Right ventricle myocardium superior (tissue), 1 donor: ENCODE measurements at regions not wholly inside any gene's neighbourhood (a gene's known extent, or its start where the extent isn't known, plus 50 kb on each side); places are given as distances from the start of the nearest gene placed in this dataset.
"Not testable (repeated sequence)": the region's sequence is repeated elsewhere in the genome, so short reads cannot be mapped to it uniquely, and the experiment has no call there.

Experiments
- ATAC-seq: fragments of 200-7000 bp; cut with Tn5 transposase; one replicate; pipeline ENCODE4 v1.9.1; 2020; ENCODE audit warnings: mild to moderate bottlenecking; ENCODE audit not compliant: poor library complexity
- DNase-seq: peaks from one replicate; pipeline ENCODE4 v3.0.0-alpha.2; 2020
- intact Hi-C: fragments of 100-400 bp; cut with DNase I; formaldehyde crosslinking; loops from one replicate; pipeline ENCODE4 v1.11.2; 2022
- donor health status: DM: no; HTN: yes; CAD: no; lungs with severe emphysema.

GRCh38 chr1:148296511-148296910 lies 144.4 kb upstream of the NBPF11 start:
- intact Hi-C loops, result no loop called here
- DNase-seq (no peak), ATAC-seq (no peak)

DNA sequence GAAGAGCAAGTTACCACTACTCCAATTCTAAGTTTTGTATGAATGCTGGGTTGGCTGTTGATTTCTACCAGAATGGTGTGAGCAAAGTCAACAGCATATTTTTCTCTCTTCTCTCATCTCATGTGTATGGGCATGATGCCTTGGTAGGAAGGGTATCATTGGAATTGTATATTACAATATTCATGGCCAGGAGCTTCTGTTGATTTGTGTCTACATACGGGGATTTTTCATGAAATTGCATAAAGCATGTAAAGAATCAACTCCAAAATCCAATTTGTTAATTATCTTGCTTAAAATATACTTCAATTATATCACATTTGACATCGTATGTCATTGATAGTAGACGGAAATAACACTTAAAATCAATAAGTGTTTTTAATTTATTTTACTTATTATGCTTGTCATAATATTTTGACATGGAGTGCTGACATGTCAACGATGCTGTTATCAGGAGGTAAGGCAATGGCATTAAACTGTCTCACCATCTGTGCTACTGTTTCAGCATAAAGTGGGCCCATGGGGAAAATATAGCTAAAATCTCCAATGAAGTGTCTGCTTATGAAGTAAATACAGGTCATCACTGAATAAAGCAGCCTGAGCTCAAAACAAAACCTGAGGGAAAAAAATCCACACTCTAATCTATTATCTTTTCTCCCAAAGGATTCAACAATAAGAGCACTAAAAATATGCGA lies 142.2 kb upstream of the NBPF11 start:
- intact Hi-C loops, result no loop called here
- no peak for DNase-seq
- no peak for ATAC-seq

- ATAC-seq (no peak), DNase-seq (no peak)
- intact Hi-C loops, result no loop called here
Measured at GRCh38 chr1:148293651-148294050, 141.6 kb upstream of the NBPF11 start.

DNA sequence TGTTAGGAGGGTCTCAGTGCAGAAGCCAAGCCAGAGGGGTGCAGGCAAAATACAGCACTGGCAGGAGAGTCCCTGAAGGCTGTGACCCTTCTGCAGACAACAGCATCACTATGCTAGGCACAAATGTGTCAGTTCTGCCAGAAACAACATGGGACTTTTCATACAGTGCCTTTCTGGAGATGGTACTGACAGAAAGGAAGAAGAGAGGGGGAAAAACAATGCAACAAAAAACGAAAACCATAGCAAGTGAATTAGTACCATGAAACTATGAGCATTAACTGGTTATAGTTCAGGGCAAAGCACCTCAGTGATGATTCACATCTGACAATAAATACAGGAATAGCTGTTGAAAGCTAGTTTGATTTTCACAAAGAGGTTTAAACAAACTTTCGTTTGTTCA lies 140.8 kb upstream of the NBPF11 start:
- ATAC-seq (no peak), DNase-seq (no peak)
- intact Hi-C loops, result no loop called here

GRCh38 chr1:148290881-148291280 lies 138.8 kb upstream of the NBPF11 start:
- no peak for ATAC-seq
- no peak for DNase-seq
- intact Hi-C loops, result no loop called here

- intact Hi-C loops, result no loop called here
- ATAC-seq, result no peak
Measured at GRCh38 chr1:148289647-148290046, 137.6 kb upstream of the NBPF11 start.

DNA sequence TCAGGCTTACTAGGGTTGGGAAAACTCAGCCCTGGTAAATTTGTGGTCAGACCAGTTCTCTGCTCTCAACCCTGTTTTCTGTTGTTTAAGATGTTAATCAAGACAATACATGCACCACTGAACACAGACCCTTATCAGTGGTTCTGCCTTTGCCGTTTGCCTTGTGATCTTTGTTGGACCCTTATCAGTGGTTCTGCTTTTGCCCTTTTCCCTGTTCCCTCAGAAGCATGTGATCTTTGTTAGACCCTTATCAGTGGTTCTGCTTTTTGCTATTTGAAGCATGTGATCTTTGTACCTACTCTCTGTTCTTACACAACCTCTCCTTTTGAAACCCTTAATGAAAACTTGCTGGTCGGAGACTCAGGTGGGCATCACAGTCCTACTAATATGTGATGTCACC lies 133.9 kb upstream of the NBPF11 start:
- intact Hi-C loops, ATAC-seq: not testable (repeated sequence)

More at GRCh38 chr1:148289647-148290046, 137.6 kb upstream of the NBPF11 start:
- no peak for DNase-seq

GRCh38 chr1:148280831-148281572 lies 128.9 kb upstream of the NBPF11 start:
- ATAC-seq, result peak; percentile 88
- DNase-seq, intact Hi-C loops: not testable (repeated sequence)

More for the DNA sequence above, 133.9 kb upstream of the NBPF11 start:
- not testable (repeated sequence) for DNase-seq

DNA sequence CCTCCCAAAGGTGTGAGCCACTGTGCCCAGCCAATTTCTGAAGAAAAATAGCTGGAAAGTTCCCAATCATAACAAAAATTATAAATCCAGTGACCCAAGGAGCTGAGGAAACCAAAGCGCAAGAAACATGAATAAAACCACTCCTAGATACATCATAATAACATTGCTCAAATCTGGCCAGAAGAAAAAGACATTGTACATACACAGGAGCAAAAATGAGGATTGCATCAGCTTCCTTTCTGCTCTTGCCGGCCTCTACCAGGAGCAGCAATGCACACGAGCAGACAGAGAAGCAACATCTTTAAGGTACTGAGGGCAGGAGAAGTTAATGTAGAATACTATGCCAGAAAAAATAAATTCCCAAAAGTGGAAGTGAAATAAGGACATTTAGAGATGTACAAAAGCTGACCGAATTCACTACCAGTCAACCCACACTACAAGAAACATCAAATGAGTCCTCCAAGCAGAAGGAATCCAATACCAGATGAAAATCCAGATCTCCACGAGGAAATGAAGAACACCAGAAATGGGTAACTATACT lies 127.0 kb upstream of the NBPF11 start:
- ATAC-seq, DNase-seq, intact Hi-C loops: not testable (repeated sequence)

- DNase-seq, ATAC-seq, intact Hi-C loops: not testable (repeated sequence)
Measured at GRCh38 chr1:148277865-148278279, 125.8 kb upstream of the NBPF11 start.

DNA sequence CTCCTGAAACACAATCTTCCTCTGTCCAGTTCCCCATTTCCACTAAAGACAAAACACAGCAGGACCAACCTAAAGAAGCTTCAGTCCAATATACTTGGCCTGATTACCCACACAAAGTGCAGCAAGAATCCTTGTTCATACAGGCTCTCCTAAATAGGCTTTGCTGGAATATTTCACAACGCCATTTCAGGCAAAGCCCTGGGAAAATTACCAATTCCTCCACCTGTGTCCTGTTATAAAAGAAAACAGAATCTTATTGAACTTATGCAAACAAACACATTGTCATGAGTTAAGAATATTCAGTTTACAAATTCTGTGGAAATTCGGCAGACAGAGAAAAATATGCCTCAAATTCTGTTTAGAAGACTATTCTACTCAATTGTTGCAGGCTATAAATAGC lies 115.0 kb upstream of the NBPF11 start:
- intact Hi-C loops, DNase-seq, ATAC-seq: not testable (repeated sequence)

GRCh38 chr1:148264374-148265276 lies 112.5 kb upstream of the NBPF11 start:
- intact Hi-C loops, result no loop called here
- DNase-seq (no peak), ATAC-seq (no peak)

DNA sequence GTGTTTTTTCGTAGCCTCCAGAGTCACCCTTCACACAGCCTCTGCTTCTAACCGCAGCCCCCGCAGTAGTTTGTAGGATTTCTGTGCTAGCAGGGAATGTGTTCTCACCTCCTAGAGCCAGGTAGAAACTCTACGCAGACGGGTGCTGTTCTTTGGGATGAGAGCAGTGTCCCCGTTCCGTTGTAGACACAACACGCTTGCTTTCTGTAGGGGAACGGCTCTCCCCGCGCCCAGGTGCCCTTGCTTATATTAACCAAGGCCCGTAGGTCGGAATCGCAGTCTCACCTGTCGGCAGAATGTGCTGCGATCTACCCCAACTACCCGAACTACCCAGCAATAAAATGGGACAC lies 111.8 kb upstream of the NBPF11 start:
- no peak for DNase-seq
- intact Hi-C loops, result no loop called here
- no peak for ATAC-seq

DNA sequence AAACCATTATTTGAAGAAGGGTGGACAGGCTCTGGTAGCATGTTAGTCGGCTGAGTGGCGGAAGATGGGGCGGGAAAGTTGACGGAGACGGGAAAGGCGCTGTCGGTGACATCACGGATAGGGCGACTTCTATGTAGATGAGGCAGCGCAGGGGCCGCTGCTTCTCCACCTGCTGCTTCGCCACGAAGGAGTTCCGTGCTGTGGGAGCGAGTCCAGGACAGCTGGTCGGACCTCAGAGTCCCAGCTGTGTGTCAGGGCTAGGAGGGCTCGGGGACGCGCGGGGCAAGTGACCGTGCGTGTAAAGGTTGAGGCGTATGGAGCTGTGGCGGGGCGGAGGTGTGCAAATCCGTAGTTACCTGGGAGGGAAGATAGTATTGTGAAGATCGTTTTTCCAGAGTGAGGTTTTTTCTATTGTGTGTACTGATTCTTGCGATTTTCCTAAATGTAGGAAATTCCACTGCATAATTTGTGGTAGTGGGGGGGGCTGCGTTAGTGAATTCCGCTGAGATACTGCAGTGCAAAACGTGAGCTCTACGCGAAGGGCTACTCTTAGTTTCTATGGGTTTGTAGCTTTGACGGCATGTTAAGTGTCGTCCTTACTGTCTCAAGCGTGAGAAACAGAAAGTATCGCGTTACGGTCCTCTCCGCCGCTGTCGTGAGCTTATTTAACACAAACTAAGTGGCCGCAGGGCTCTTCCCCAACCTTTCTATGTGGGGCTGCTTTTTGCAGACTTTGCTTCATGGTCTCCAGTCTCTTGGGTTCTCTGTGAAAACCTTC lies 111.2 kb upstream of the NBPF11 start:
- DNase-seq (peak; percentile 47), ATAC-seq (peak; percentile 70)
- intact Hi-C loops, result no loop called here

DNA sequence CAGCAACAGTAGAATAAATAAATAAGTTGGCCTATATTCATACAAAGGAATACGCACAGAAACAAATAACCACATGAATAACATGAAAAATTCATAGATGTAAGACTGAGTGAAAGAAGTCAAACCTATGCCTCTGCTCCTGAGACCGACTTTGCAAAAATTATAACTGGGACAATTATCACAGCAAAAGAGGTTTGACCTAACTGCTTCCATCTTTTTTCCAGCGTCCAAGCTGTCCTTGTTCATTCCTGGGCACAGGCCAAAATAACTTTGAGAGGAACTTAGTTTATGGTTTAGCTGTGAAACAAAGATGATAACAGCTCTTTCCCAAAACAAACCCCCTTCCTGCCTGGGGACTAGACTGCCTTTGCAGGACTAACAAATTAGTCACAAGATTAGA lies 109.6 kb upstream of the NBPF11 start:
- intact Hi-C loops, ATAC-seq, DNase-seq: not testable (repeated sequence)

GRCh38 chr1:148257886-148258285 lies 105.8 kb upstream of the NBPF11 start:
- intact Hi-C loops, ATAC-seq, DNase-seq: not testable (repeated sequence)

GRCh38 chr1:148254611-148255429 lies 102.7 kb upstream of the NBPF11 start:
- DNase-seq, intact Hi-C loops: not testable (repeated sequence)
- ATAC-seq, result peak; percentile 51
